ENCODE measurements at regions not wholly inside any gene's neighbourhood (a gene's known extent, or its start where the extent isn't known, plus 50 kb on each side); places are given as distances from the start of the nearest gene placed in this dataset.
A peak's percentile ranks its signal among the peaks of the same experiment; 100 is the strongest.
"Not testable (repeated sequence)": the region's sequence is repeated elsewhere in the genome, so short reads cannot be mapped to it uniquely, and the experiment has no call there.

DNA sequence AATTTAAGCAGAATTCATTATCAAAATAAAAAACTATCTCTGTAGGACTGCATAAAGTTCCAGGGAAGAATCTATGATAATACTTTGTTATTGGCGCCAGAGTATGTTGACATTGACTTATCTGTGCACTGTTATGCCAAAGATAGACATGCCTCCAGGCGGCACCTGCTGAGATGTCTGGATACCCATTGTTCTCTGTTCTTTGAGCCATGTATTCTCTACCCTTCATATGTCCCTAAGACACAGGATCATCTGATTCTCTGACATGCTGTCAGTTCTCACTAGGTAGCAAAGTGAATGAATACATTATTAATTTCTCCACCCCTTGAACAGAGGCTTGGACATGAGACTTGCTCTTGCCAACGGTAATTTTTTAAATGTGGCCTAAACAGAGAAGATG, 517.8 kb upstream of the SLITRK5 start:
- no peak for DNase-seq (ENCODE audit: extremely low read depth, low read depth)

DNA sequence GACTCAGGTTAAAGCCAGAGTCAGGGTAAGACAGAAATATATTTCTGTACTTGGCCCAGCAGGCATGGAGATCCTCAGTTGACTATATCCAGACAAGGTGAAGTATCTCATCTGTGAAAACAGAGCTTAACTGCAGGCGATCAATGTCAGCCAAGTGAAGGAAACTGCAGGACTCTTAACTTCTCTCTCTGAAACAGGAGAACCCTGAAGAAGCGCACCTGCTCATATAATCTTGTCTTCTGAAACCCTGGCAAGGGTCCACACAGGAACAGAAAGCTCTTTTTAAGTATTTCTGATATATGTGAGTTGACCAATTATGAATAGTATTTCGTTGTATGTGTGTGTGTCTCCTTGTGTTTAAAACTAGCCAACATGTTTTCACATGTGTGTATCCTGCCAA, 504.8 kb upstream of the SLITRK5 start:
- no peak for DNase-seq (ENCODE audit: extremely low read depth, low read depth)

DNA sequence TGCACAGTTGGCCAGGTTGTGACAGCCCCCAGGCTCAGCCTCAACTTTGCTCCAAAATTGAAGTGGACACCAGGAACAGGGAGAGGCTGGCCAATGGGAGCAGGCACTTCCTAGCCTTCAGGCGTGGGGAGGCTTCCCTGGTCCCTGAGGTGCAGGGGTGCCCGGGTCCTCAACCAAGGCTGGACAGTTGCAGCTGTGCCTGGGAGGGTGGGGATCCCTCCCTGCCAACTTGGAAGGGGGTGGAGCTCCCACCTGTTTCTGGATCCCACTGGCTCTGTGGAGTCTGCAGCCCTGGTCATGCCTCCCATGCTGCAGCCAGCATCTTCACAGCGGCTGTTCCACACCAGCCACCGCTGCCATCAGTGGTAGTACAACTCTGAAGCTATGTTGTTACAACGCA, 502.8 kb upstream of the SLITRK5 start:
- no peak for DNase-seq (ENCODE audit: extremely low read depth, low read depth)

DNA sequence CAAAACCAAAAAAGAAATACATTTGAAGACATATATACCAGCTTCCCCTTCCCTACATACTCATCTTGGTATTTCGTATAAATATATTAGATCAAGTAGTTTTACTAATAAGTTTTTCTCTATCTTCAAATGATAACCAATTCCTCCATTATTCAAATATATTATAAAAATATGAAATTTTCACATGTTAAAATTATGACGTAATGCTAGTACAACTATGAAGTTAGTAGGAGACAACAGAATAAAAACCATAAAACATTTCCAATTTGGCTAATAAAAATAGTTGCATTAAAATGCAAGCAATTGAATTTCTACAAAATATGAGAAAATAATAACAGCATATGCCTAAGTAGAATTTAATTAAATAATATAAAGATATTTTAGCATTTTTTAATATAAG, 501.8 kb upstream of the SLITRK5 start:
- DNase-seq (ENCODE audit: extremely low read depth, low read depth) = no peak

DNA sequence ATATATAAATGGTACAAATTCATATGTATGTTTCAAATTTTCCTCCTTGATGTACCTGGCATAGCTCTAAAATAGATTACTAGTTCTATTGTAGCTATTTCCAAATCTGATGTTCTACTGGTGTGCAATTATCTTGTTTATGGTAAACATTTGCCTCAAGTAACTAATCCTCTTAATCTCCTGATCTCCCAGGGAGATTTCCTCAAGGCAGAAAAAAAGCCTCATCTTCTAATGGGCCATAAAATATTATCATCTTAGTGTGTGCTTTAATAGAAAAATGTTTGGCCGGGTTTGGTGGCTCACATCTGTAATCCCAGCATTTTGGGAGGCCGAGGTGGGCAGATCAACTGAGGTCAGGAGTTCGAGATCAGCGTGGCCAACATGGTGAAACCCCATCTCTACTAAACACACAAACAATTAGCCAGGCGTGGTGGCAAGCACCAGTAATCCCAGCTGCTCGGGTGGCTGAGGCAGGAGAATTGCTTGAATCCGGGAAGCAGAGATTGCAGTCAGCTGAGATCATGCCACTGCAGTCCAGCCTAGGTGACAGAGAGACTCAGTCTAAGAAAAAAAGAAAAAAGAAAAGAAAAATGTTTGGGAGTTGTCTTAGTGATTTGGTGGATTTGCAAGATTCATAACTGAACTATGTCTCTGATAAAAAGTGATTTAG, 498.9 kb upstream of the SLITRK5 start:
- no peak for DNase-seq (ENCODE audit: extremely low read depth, low read depth)

DNA sequence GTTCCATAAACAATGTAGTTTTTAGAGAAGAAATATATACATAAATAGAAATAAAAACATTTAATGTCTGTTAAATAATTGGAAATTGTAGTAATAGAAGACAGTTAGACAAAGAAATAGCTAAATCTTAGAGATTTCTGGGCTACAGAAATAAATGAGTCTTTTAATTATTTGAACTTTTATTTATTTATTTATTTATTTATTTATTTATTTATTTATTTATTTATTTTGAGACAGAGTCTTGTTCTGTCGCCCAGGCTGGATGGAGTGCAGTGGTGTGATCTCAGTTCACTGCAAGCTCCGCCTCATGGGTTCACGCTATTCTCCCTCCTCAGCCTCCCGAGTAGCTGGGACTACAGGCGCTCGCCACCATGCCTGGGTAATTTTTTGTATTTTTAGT, 486.0 kb upstream of the SLITRK5 start:
- not testable (repeated sequence) for DNase-seq (ENCODE audit: extremely low read depth, low read depth)

DNA sequence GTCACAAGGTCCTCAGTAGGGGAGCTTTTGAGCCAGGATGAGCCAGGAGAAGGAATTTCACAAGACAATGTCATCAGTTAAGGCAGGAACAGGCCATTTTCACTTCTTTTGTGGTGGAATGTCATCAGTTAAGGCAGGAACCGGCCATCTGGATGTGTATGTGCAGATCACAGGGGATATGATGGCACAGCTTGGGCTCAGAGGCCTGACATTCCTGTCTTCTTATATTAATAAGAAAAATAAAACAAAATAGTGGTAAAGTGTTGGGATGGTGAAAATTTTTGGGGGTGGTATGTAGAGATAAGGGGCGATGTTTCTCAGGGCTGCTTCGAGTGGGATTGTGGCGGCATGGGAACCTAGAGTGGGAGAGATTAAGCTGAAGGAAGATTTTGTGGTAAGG, 484.5 kb upstream of the SLITRK5 start:
- not testable (repeated sequence) for DNase-seq (ENCODE audit: extremely low read depth, low read depth)

DNA sequence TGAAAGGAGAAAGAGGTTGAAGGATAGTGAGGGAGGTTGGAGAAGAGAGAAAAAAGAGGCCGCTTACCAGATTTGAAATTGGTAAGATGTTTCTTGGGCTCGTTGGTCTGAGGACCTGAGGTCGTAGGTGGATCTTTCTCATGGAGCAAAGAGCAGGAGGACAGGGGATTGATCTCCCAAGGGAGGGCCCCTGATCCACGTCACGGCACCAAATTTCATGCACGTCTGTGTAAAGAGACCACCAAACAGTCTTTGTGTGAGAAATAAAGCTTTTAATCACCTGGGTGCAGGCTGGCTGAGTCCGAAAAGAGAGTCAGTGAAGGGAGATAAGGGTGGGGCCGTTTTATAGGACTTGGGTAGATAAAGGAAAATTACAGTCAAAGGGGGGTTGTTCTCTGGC, 479.7 kb upstream of the SLITRK5 start:
- DNase-seq (ENCODE audit: extremely low read depth, low read depth) = not testable (repeated sequence)

DNA sequence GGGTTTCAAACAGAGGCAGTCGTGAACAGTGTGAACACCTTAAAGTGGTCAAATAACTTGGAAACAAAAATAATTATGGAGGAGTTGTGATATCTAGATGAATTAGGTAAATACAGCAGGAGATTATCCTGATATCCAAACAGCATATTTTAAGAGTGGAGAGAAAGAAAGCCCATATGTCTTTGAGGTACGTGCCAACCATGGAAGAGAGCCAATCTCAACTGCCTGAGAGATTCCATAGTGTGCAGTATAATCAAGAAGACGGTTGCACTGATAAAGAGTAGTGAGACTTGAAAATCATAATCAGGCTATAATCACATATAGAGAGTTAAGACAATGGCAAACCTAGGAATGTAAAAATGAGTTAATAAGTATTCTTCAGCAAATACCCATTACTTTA, 472.8 kb upstream of the SLITRK5 start:
- no peak for DNase-seq (ENCODE audit: extremely low read depth, low read depth)

DNA sequence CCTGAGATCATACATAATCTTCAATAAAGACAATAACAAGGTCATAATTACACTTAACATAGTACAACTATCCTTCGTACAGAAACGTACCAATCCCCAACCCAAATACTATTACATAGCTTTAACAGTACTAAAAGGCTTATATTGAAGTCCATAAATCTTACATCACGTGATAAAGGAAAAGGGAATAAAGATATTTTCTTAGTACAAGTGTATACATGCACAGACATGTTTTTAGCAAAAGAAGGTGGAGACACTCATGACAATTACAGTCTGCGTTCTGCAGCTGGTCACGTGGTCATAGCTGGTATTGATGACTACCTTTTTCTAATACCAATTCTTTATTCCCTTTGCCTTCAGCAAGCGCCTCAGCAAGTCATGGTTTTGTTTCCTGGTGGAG, 464.5 kb upstream of the SLITRK5 start:
- DNase-seq (ENCODE audit: extremely low read depth, low read depth) = no peak

DNA sequence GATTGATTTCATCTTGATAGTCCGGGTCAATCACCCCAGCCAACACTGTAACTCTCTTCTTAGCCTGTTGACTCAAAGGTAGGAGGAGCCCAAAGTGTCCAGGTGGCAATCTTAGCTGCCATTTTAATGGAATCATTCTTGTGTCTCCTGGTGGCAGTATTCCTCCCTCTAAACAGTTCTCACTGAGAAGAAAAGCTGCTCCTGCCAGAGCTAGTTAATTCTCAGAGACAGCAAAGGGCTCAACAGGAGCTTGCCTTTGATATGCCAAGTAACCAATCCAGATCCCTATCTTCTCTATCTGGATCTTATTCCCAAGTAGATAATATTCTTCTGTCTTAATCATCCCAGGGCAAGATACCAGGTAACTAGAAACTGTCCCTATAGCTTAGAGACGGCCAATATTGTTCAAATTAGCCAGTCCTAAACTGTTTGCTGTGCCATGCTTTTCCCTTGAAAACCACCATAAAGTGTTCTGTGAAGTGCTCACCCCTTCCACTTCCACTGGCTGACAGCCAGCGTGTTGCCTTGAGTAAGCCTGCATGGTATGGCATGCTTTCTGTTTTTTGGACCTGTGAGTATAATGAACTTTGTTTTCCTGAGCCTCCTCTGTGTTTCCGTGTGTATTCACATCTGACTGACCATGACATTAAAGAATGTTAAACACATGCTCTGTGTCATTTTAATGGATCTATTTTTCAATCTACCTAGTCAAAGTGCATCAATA, 463.7 kb upstream of the SLITRK5 start:
- no peak for DNase-seq (ENCODE audit: extremely low read depth, low read depth)

DNA sequence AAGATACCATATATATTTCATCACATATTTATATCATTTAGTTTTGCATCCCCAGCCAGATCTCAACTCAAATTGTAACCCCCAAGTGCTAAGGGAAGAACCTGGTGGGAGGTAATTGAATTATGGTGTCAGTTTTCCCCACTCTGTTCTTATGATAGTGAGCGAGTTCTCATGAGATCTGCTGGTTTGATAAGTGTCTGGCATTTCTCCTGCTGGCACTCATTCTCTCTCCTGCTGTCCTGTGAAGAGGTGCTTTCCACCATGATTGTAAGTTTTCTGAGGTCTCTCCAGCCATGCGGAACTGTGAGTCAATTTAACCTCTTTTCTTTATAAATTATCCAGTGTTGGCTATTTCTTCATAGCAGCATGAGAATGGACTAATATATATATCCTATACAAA, 462.5 kb upstream of the SLITRK5 start:
- no peak for DNase-seq (ENCODE audit: extremely low read depth, low read depth)

DNA sequence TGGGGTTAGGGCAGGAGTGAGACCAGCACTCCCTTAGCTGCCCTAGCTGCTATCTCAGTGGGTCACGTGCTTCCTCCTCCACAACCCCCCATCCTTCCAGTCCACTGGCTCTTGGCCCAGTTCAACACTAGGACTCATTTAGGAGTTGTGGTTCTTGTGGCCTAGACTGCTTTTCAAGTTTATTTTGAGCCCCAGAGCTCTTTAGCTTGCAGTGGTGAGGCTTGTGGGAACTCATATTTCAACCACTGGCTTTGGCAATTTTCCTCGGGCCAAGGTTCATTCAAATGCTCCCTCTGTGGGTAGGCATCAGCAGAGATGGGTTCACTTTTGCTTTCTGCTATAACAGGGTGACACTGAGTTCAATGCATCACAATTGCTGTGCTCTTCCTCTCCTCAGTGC, 436.2 kb upstream of the SLITRK5 start:
- no peak for DNase-seq (ENCODE audit: extremely low read depth, low read depth)

DNA sequence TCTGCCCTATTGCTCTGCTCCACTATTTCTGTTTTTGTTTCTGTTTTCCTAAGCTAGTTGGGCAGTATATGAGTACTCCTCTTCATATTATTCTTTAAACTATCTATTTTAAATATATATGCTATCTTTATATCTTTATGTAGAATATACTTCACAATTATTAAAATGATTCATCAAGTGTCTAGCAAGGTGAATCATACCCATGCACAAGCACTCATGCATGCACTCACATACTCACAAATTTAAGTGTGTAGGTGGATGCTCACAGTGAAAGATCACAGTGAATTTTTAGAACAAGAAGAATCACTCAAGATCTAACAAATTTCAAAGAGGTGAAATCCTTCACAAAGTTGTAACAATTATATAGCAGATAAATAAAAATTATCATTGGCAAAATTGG, 435.6 kb upstream of the SLITRK5 start:
- no peak for DNase-seq (ENCODE audit: extremely low read depth, low read depth)

DNA sequence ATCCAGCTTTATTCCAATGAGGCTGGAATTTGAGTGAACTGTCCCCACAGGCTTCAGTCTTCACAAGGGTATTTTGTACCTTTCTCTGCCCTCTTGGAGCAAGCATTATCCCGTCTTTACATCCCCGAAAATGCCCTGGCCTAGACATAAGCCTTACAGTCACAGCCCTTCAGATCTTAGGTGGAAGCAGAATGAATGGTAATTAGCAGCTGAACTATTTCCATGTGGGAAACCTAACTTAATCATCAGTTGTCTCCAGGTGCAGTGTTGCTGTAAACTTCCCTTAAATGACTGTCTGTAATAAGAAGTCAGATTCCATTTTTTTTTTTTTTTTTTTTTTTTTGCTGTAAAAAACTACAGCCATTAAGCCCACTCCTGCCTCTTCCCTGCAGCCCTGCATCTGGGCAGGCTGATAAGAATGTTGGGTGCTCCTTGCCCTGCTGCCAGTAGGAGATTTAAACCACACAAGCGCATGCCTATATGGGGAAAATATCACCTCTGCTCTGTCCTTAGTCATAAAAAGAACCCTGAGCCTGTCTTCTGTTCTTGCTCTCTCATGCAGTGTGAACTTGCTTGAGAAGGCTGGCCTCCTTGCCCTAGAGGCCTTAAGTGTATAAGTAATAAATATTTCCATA, 426.8 kb upstream of the SLITRK5 start:
- DNase-seq (ENCODE audit: extremely low read depth, low read depth) = no peak

DNA sequence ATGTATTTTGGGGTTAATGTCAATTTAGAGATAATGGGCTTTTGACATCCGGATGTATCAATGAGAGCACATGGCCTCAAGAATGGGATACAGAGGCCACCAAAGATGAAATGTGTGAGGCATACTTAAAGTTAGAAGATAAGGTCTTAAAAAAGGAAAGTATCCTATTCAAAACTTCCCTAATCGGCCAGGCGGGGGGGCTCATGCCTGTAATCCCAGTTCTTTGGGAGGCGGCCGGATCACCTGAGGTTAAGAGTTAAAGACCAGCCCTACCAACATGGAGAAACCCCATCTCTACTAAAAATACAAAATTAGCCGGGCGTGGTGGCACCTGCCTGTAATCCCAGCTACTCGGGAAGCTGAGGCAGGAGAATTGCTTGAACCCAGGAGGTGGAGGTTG, 421.3 kb upstream of the SLITRK5 start:
- DNase-seq (ENCODE audit: extremely low read depth, low read depth) = not testable (repeated sequence)

DNA sequence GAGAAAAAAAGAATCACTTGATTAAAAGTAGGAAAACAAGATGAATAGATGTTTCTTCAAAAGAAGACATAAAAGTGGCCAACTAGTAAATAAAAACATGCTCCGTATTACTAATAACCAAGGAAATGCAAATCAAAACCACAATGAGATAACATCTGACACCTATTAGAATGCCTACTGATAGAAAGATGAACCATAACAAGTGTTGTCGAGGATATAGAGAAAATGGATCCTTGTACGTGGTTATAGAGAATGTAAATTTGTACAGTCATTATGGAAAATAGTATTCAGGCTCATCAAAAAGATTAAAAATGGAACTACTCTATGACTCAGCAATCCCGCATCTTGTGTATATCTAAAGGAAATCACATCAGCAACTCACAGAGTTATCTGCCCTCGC, 415.8 kb upstream of the SLITRK5 start:
- no peak for DNase-seq (ENCODE audit: extremely low read depth, low read depth)

DNA sequence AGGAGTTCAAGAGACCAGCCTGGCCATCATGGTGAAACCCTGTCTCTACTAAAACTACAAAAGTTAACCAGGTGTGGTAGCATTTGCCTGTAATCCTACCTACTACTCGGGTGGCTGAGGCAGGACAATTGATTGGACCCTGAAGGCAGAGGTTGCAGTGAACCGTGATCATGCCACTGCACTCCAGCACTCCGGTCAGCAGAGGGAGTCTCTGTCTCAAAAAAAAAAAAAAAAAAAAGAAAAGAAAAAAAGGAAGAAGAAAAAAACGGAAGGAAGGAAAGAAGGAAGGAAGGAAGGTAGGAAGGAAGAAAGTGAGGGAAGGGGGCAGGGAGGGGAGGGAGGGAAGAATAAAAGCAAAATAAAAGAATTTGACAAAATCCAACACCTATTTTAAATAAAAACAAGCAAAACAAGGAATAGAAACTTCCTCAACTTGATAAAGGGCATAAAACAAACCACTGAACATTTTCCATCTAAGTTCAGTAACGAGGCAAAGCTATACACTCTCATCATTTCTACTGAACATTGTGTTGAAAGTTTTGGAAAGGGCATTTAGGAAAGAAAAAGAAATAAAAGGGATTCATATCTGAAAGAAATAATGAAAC, 411.6 kb upstream of the SLITRK5 start:
- peak; percentile 24 for DNase-seq (ENCODE audit: extremely low read depth, low read depth)

DNA sequence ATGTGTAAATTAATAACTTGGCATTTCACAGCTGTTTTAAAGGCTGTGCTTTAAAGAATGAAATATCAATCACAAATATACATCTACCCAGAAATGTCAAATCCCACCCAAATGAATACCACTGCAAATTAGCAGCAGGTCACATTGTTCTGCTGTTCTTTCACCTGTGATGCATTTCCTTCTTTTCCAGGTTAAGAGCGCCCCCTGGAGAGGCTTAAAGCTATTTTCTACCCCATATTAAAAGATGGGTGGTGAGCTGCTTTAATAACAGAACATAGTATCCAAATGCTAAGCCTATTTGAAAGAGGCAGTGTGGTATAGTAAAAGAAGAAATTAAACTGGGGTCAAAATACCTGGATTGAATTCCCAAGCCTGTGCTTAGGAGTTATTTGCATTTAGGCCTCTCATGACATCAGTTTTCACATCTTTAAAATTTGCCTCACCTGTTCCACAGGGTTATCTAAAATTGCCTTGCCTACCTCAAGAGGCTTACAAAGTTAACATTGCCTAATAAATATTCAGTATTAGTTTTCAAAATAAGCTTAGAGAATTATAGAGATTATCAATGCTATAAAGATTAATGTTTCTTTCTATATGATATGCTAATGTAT, 396.9 kb upstream of the SLITRK5 start:
- DNase-seq (ENCODE audit: extremely low read depth, low read depth) = peak; percentile 38

DNA sequence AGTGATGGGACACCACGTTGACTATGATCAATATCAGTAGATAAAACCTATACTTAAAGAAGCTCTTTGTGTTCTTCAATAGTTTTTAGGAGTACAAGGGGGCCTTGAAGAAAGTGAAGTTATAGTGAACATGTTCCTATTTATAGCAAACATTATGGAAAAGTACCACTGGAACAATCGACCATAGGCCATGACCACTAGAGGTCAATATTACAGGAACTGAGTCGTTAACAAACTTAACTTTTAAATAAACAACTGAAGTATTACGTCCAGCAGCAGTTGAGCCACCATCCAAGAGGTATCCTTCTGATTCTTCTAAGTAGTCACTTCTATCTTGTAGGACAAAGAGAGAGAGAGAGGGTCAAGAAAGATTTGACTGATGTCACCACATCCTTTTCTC, 391.0 kb upstream of the SLITRK5 start:
- DNase-seq (ENCODE audit: extremely low read depth, low read depth) = no peak

DNA sequence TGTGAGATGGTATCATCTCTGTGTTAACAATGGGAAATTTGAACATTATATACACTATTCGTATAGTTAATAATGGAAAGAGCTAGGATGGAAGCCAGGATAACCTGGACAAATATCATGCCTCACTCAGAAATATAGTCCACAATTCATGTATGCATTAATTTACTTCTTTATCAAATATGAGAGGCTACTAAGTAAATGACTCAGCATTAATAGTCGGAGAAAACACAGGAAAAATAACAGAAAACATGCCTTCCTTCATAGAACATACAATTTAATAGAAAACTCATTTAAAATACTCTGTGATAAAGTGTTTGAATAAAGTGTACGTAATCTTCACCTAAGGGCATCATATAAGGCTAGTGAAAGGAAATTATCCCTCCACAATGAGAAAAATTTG, 383.4 kb upstream of the SLITRK5 start:
- no peak for DNase-seq (ENCODE audit: extremely low read depth, low read depth)

All from NCI-H460 (cell line).